ENCODE measurements at regions not wholly inside any gene's neighbourhood (a gene's known extent, or its start where the extent isn't known, plus 50 kb on each side); places are given as distances from the start of the nearest gene placed in this dataset.
"Not testable (repeated sequence)": the region's sequence is repeated elsewhere in the genome, so short reads cannot be mapped to it uniquely, and the experiment has no call there.

GRCh38 chr11:110514967-110515366 is 85.2 kb downstream of the FDX1 start:
- ATAC-seq (ENCODE audit: poor library complexity) (no peak), DNase-seq (no peak)
- TF ChIP-seq CTCF (IDR thresholded peaks at IDR 0.05): no peak
- H3K4me1 ChIP-seq (ENCODE audit: insufficient read depth, low read length): no peaks in the 10 kb centered on the region
- ChIA-PET CTCF (no interaction called here), POLR2A (no interaction called here)
- no peak overlapping the region for H3K27ac ChIP-seq (ENCODE audit: low read depth in 1 of 2, low read length in 2 of 2)
- intact Hi-C loops (cut with DNase I, micrococcal nuclease): no loop called here
- no peaks in the 10 kb centered on the region for H3K36me3 ChIP-seq (ENCODE audit: insufficient read depth, low read length)
- peaks cover 0 to 5% of the 10 kb centered on the region in 2 experiments for H3K9me3 ChIP-seq (ENCODE audit: control insufficient read depth in 1 of 2, insufficient read depth in 1 of 2, low read length in 2 of 2)
- Mint-ChIP-seq H3K27ac (no peak overlapping the region), H3K4me1 (ENCODE audit: low read depth) (no peaks in the 10 kb centered on the region), H3K27me3 (peaks cover 15% of the 10 kb centered on the region), H3K36me3 (ENCODE audit: low read depth) (no peaks in the 10 kb centered on the region), H3K4me3 (no peak overlapping the region), H3K9me3 (peaks cover 7% of the 10 kb centered on the region)
- no peak overlapping the region for H3K4me3 ChIP-seq (ENCODE audit: low read length)
- H3K27me3 ChIP-seq (ENCODE audit: control insufficient read depth in 1 of 2, insufficient read depth in 2 of 2, low read length in 2 of 2): no peaks in the 10 kb centered on the region

DNA sequence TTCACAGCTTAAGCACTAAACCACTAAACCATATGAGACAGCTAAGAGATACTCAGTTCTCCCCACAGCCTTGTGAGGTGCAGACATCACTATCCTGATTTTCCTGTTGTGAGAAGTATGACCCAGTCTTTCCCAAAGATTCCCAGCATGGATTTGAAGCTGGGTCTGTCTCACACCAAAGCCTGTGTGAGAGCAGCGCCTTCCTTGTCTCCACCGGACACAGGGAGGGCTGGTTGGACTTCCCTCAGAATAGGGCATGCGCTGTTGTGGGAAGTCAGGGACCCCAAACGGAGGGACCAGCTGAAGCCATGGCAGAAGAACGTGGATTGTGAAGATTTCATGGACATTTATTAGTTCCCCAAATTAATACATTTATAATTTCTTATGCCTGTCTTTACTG is 87.6 kb downstream of the FDX1 start:
- H3K36me3 Mint-ChIP-seq (ENCODE audit: low read depth); H3K4me1 Mint-ChIP-seq (ENCODE audit: low read depth); H3K4me3 Mint-ChIP-seq; H3K27ac ChIP-seq (ENCODE audit: low read depth in 1 of 2, low read length in 2 of 2); POLR2A ChIA-PET; H3K27me3 Mint-ChIP-seq; DNase-seq; H3K9me3 Mint-ChIP-seq; ATAC-seq (ENCODE audit: poor library complexity); H3K4me1 ChIP-seq (ENCODE audit: insufficient read depth, low read length); H3K4me3 ChIP-seq (ENCODE audit: low read length); H3K9me3 ChIP-seq (ENCODE audit: control insufficient read depth in 1 of 2, insufficient read depth in 1 of 2, low read length in 2 of 2); CTCF ChIA-PET; H3K27ac Mint-ChIP-seq; H3K27me3 ChIP-seq (ENCODE audit: control insufficient read depth in 1 of 2, insufficient read depth in 2 of 2, low read length in 2 of 2); H3K36me3 ChIP-seq (ENCODE audit: insufficient read depth, low read length); intact Hi-C loops (cut with DNase I, micrococcal nuclease): not testable (repeated sequence)

- no peak for TF ChIP-seq CTCF (IDR thresholded peaks at IDR 0.05)
- H3K36me3 ChIP-seq (ENCODE audit: insufficient read depth, low read length): no peaks in the 10 kb centered on the region
- intact Hi-C loops (cut with DNase I, micrococcal nuclease): no loop called here
- CTCF ChIA-PET: no interaction called here
- H3K9me3 ChIP-seq (ENCODE audit: control insufficient read depth in 1 of 2, insufficient read depth in 1 of 2, low read length in 2 of 2): peaks cover 0 to 17% of the 10 kb centered on the region in 2 experiments
- Mint-ChIP-seq H3K4me3 (no peak overlapping the region), H3K27ac (no peak overlapping the region), H3K36me3 (ENCODE audit: low read depth) (no peaks in the 10 kb centered on the region), H3K27me3 (no peaks in the 10 kb centered on the region), H3K4me1 (ENCODE audit: low read depth) (no peaks in the 10 kb centered on the region), H3K9me3 (peaks cover 7% of the 10 kb centered on the region)
- no peak overlapping the region for H3K4me3 ChIP-seq (ENCODE audit: low read length)
- ATAC-seq (ENCODE audit: poor library complexity): no peak
- no peaks in the 10 kb centered on the region for H3K27me3 ChIP-seq (ENCODE audit: control insufficient read depth in 1 of 2, insufficient read depth in 2 of 2, low read length in 2 of 2)
- POLR2A ChIA-PET: no interaction called here
- H3K27ac ChIP-seq (ENCODE audit: low read depth in 1 of 2, low read length in 2 of 2): no peak overlapping the region
- DNase-seq: no peak
- peaks cover 6% of the 10 kb centered on the region for H3K4me1 ChIP-seq (ENCODE audit: insufficient read depth, low read length)
Measured at GRCh38 chr11:110518809-110519514, 89.2 kb downstream of the FDX1 start.

DNA sequence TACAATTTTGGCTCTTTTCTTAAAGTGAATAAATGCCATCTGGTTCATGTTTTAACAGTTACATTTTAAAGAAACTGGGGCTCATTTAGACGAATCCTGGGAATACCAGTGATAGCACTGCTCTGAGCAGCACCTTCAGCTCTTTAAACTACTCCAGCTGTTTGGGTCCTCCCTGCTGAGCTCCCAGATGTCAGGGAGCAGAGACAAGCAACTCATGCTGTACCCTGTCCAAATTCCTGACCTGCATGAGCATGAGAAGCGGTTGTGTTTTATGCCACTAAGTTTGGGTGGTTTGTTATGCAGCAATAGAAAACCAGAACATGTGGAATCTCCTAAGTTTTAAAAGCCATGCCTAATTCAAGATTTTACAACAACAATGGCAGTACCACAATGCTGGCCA is 90.0 kb downstream of the FDX1 start:
- DNase-seq: no peak
- Mint-ChIP-seq H3K27ac (no peak overlapping the region), H3K27me3 (no peaks in the 10 kb centered on the region), H3K36me3 (ENCODE audit: low read depth) (no peaks in the 10 kb centered on the region), H3K9me3 (peaks cover 7% of the 10 kb centered on the region), H3K4me1 (ENCODE audit: low read depth) (no peaks in the 10 kb centered on the region), H3K4me3 (no peak overlapping the region)
- peaks cover 6% of the 10 kb centered on the region for H3K4me1 ChIP-seq (ENCODE audit: insufficient read depth, low read length)
- no peak for TF ChIP-seq CTCF (IDR thresholded peaks at IDR 0.05)
- intact Hi-C loops (cut with DNase I, micrococcal nuclease): no loop called here
- H3K36me3 ChIP-seq (ENCODE audit: insufficient read depth, low read length): no peaks in the 10 kb centered on the region
- POLR2A ChIA-PET: no interaction called here
- H3K27me3 ChIP-seq (ENCODE audit: control insufficient read depth in 1 of 2, insufficient read depth in 2 of 2, low read length in 2 of 2): no peaks in the 10 kb centered on the region
- no peak for ATAC-seq (ENCODE audit: poor library complexity)
- no peak overlapping the region for H3K27ac ChIP-seq (ENCODE audit: low read depth in 1 of 2, low read length in 2 of 2)
- CTCF ChIA-PET: no interaction called here
- H3K9me3 ChIP-seq (ENCODE audit: control insufficient read depth in 1 of 2, insufficient read depth in 1 of 2, low read length in 2 of 2): peaks cover 0 to 17% of the 10 kb centered on the region in 2 experiments
- no peak overlapping the region for H3K4me3 ChIP-seq (ENCODE audit: low read length)
